ENCODE measurements at regions not wholly inside any gene's neighbourhood (a gene's known extent, or its start where the extent isn't known, plus 50 kb on each side); places are given as distances from the start of the nearest gene placed in this dataset.
"Not testable (repeated sequence)": the region's sequence is repeated elsewhere in the genome, so short reads cannot be mapped to it uniquely, and the experiment has no call there.

- not testable (repeated sequence) for DNase-seq (ENCODE audit: low read depth in 2 of 2, low spot score in 1 of 2)
Observed at GRCh38 chr13:31607531-31607930, 131.8 kb upstream of the RXFP2 start.

DNA sequence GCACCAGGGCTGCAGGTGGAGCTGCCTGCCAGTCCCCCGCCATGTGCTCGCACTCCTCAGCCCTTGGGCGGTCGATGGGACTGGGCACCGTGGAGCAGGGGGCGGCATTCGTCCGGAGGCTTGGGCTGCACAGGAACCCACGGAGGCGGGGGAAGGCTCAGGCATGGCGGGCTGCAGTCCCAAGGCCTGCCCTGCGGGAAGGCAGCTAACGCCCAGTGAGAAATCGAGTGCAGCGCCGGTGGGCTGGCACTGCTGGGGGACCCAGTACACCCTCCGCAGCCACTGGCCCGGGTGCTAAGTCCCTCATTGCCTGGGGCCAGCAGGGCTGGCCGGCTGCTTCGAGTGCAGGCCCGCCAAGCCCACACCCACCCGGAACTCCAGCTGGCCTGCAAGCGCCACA lies 130.5 kb upstream of the RXFP2 start:
- not testable (repeated sequence) for DNase-seq (ENCODE audit: low read depth in 2 of 2, low spot score in 1 of 2)

GRCh38 chr13:31610270-31610998 lies 128.9 kb upstream of the RXFP2 start:
- no peak for DNase-seq (ENCODE audit: low read depth in 2 of 2, low spot score in 1 of 2)

DNA sequence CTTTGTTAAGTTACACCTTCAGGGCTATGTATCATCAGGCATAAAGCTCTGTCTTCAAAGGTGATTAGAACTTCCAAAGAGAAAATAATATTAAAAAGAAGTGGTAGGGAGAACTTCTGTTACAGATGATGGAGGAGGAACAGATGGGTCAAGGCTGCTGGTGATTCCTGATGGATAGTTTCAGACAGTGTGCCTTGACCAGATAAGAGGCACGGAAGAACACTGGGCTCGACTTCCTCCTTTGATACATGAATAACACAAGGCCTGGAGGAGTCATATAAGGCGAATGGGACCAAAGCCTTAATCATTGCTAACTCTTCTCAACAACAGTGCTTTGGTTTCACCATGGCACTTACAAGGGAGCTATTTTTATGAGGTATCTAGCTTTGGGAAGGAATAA lies 128.1 kb upstream of the RXFP2 start:
- no peak for DNase-seq (ENCODE audit: low read depth in 2 of 2, low spot score in 1 of 2)

DNA sequence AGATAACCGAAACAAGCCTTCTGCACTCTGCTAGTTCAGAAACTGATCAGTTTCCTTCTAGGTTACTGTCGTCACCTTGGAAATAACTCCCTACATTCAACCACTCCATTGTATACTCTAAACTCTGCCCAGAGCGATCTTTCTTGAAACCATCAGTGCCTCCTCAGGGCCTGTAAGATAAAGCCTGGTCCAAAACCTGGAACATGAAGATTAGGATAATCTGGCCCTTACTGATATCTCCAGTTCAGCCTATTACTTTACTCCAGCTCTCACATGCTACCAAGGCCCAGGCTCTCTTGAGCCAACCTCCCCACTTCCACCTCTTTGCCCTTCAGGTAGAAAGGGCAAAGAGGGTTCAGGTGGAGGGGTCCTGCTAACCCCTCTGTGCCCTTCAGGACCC lies 125.3 kb upstream of the RXFP2 start:
- DNase-seq (ENCODE audit: low read depth in 2 of 2, low spot score in 1 of 2), result no peak

- DNase-seq (ENCODE audit: low read depth in 2 of 2, low spot score in 1 of 2), result no peak
Observed at GRCh38 chr13:31614704-31615103, 124.6 kb upstream of the RXFP2 start.

DNA sequence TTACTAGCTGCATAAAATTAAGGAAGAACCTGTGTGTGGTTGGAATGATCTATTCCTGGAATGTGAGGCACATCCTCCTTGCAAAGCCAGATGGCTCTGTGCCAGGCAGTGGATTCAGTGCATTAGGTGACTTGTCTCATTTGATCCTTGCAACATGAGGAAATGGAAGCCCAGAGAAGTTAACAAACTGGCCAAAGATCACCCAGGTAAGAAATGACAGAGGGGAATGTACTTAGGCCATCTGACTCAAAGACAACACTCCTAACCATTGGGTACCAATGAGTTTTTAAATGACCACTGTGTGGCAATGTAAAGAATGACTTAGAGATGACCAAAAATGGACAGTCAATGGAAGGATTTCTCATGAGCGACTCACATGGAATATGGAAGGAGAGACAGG lies 114.2 kb upstream of the RXFP2 start:
- no peak for DNase-seq (ENCODE audit: low read depth in 2 of 2, low spot score in 1 of 2)

DNA sequence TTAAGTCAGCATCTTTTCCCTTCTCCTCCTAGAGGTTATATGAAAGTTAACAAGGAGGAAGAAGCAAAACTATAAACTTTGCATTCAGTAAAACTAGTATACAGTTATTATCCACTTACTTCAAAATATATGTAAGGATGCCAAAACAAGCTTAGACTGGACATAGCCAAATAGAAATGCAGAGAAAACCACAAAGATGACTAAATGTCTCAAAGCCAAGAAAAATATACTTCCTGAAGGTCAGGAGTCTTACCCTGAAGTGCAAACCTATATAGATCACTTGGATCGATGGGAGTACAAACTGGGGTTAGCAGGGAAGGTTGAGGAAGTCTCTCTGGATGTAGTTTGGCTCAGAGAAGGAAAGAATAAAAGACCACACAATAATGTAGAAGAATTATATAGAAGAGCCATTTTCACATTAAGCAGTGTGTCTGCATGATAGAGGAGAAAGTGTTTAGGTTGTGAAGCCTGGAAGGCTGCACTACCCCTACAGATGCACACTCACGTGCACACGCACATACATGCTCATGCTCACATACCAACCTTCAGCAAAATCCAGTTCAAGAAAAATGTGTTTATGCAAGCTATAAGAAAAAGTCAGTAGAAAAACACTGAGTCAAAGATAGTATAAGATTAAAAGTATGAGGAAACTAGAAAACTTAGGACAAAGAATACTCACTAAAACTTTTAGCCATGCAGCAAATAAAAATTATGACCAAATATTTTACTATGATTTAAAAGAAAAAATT lies 112.1 kb upstream of the RXFP2 start:
- DNase-seq (ENCODE audit: low read depth in 2 of 2, low spot score in 1 of 2), result no peak

DNA sequence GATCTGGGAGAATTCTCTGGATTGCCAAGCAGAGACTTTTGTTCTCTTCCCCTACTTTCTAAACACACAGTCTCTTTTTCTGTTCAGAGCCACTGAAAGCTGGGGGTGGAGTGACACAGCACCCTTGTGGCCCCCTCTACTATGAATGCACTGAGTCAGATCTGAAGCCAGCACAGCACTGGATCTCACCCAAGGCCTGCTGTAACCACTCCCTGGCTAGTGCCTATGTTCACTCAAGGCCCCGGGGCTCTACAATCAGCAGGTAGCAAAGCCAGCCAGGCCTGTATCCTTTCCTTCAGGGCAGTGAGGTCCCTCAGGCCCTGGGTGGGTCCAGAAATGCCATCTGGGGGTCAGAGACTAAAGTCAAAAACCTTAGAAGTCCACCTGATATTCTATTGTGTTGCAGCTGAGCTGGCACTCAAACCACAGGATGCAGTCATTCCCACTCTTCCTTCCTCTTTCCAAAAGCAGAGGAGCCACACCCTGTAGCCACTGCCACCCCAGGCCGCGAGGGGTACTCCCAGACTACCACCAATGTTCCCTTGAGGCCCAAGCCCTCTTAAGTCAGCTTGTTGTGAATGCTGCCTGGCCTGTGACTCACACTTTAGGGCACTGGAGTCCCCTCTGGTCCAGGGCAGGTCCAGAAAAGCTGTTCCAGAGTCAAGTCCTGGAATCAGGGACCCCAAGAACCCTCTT lies 110.1 kb upstream of the RXFP2 start:
- no peak for DNase-seq (ENCODE audit: low read depth in 2 of 2, low spot score in 1 of 2)

- no peak for DNase-seq (ENCODE audit: low read depth in 2 of 2, low spot score in 1 of 2)
Observed at GRCh38 chr13:31631071-31631470, 108.3 kb upstream of the RXFP2 start.

DNA sequence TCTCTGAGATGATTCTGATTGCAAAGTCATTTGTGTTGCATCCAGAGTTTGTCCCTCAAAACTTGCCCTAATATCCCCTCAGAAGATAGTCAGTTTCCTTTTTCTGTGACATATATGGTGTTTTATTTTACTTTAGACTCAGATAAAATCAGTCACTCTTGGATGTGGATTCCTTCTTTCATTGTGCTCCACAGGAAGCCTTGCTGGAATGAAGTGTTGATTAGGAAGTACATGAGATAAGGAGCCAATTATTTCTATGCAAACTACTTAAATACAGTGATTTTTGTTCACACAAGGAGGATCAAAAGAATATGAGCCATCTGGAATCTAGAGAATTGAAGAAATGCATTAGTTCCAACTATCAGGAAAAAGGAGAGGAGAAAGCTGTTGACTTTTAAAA lies 107.6 kb upstream of the RXFP2 start:
- DNase-seq (ENCODE audit: low read depth in 2 of 2, low spot score in 1 of 2), result no peak

- no peak for DNase-seq (ENCODE audit: low read depth in 2 of 2, low spot score in 1 of 2)
Observed at GRCh38 chr13:31638577-31638976, 100.7 kb upstream of the RXFP2 start.

GRCh38 chr13:31639443-31640163 lies 99.7 kb upstream of the RXFP2 start:
- no peak for DNase-seq (ENCODE audit: low read depth in 2 of 2, low spot score in 1 of 2)

- DNase-seq (ENCODE audit: low read depth in 2 of 2, low spot score in 1 of 2), result no peak
Observed at GRCh38 chr13:31649766-31650165, 89.6 kb upstream of the RXFP2 start.

GRCh38 chr13:31653730-31654129 lies 85.6 kb upstream of the RXFP2 start:
- no peak for DNase-seq (ENCODE audit: low read depth in 2 of 2, low spot score in 1 of 2)

GRCh38 chr13:31663880-31664585 lies 75.3 kb upstream of the RXFP2 start:
- no peak for DNase-seq (ENCODE audit: low read depth in 2 of 2, low spot score in 1 of 2)

GRCh38 chr13:31670831-31671617 lies 68.3 kb upstream of the RXFP2 start:
- DNase-seq (ENCODE audit: low read depth in 2 of 2, low spot score in 1 of 2), result no peak

- DNase-seq (ENCODE audit: low read depth in 2 of 2, low spot score in 1 of 2), result no peak
Observed at GRCh38 chr13:31674051-31674450, 65.3 kb upstream of the RXFP2 start.

DNA sequence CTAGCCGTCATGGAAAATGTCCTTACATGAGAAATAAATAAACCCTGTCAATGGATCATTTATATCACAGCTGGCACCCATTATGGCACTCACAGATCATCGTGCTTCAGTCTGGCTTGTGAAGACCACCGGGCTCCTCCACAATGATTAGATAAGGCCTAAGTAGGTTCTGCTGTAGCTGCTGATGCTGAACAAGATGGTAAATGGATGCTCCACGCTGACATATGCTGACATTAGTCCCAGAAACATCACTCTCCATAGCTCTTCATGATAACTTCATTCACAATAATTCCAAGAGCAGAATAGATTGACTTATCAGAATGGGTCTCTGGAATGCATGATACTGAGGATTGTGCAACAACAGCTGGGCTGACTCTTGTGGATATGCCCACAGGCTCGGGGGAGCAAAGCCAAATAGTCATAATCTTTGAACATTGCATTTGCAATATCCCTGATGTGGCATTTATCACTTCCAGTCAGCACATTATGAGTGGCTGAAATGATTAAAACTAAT lies 63.8 kb upstream of the RXFP2 start:
- DNase-seq (ENCODE audit: low read depth in 2 of 2, low spot score in 1 of 2), result no peak

GRCh38 chr13:31681133-31681532 lies 58.2 kb upstream of the RXFP2 start:
- no peak for DNase-seq (ENCODE audit: low read depth in 2 of 2, low spot score in 1 of 2)

Data from stimulated activated CD8-positive, alpha-beta memory T cell treated with anti-CD3 and anti-CD28 coated beads, Interleukin-4, amount 100 ng/mL, for 4 hours (primary cell).